Keratinocyte (primary cell): ENCODE measurements at regions not wholly inside any gene's neighbourhood (a gene's known extent, or its start where the extent isn't known, plus 50 kb on each side); places are given as distances from the start of the nearest gene placed in this dataset.

ENCODE experiments used
- DNase-seq: peaks from one replicate; pipeline ENCODE4 v3.0.0-alpha.2; 2011; ENCODE audit warnings: low read depth, missing footprints, low spot score
- FAIRE-seq: peaks from 2 replicates; lab custom pipeline; 2011; peaks lifted over from hg19 to GRCh38; lab: Jason Lieb, UNC
- H2AFZ ChIP-seq: 2 replicates; pipeline ENCODE4 v1.6.0; 2012; ENCODE audit warnings: low read length, control low read depth, inconsistent platforms; ENCODE audit not compliant: control insufficient read depth
- H3K27ac ChIP-seq: 2 replicates; pipeline ENCODE4 v1.5.1; 2011; ENCODE audit warnings: low read length; ENCODE audit not compliant: control insufficient read depth, insufficient read depth
- H3K27me3 ChIP-seq: 3 replicates; pipeline ENCODE4 v1.6.0; 2011; ENCODE audit warnings: low read length; ENCODE audit not compliant: control insufficient read depth, insufficient read depth; ENCODE audit errors: extremely low read depth
- H3K36me3 ChIP-seq, 2 experiments: 2 replicates in 1 of 2; 3 replicates in 1 of 2; pipeline ENCODE4 v1.5.1; 2011; ENCODE audit warnings: low read length in 2 of 2, mild to moderate bottlenecking in 1 of 2; ENCODE audit not compliant: control insufficient read depth in 2 of 2, insufficient read depth in 2 of 2; ENCODE audit errors: extremely low read depth in 1 of 2
- H3K4me1 ChIP-seq: 3 replicates; pipeline ENCODE4 v1.5.1; 2011; ENCODE audit warnings: low read length; ENCODE audit not compliant: control insufficient read depth, insufficient read depth; ENCODE audit errors: extremely low read depth
- H3K4me2 ChIP-seq: 3 replicates; pipeline ENCODE4 v1.6.0; 2011; ENCODE audit warnings: low read depth, low read length; ENCODE audit not compliant: control insufficient read depth, insufficient read depth; ENCODE audit errors: extremely low read depth
- H3K4me3 ChIP-seq, 3 experiments: fragments of 200-600 bp in 1 of 3; sonication (generic) in 1 of 3; 2 replicates in 2 of 3; 3 replicates in 1 of 3; pipeline ENCODE4 v1.5.1; 2011 to 2016; ENCODE audit warnings: low read length in 3 of 3, mild to moderate bottlenecking in 3 of 3, control low read depth in 2 of 3, inconsistent platforms in 1 of 3, low read depth in 1 of 3, mixed read lengths in 1 of 3, mixed run types in 1 of 3, moderate library complexity in 1 of 3; ENCODE audit not compliant: control insufficient read depth in 2 of 3, insufficient read depth in 2 of 3; ENCODE audit errors: extremely low read depth in 1 of 3
- H3K79me2 ChIP-seq: 2 replicates; pipeline ENCODE4 v1.6.0; 2012; ENCODE audit warnings: low read length; ENCODE audit not compliant: control insufficient read depth, insufficient read depth
- H3K9ac ChIP-seq: 3 replicates; pipeline ENCODE4 v1.6.0; 2011; ENCODE audit warnings: low read length; ENCODE audit not compliant: control insufficient read depth, insufficient read depth; ENCODE audit errors: extremely low read depth
- H3K9me1 ChIP-seq: 3 replicates; pipeline ENCODE4 v1.6.0; 2011; ENCODE audit warnings: low read length; ENCODE audit not compliant: control insufficient read depth, insufficient read depth; ENCODE audit errors: extremely low read depth
- H3K9me3 ChIP-seq: 2 replicates; pipeline ENCODE4 v1.5.1; 2012; ENCODE audit warnings: low read depth, low read length; ENCODE audit not compliant: control insufficient read depth
- H4K20me1 ChIP-seq: 3 replicates; pipeline ENCODE4 v1.6.0; 2011; ENCODE audit warnings: low read length; ENCODE audit not compliant: control insufficient read depth, insufficient read depth; ENCODE audit errors: extremely low read depth
- CTCF ChIP-seq, 3 experiments: IDR thresholded peaks in 1 of 3; conservative IDR thresholded peaks in 1 of 3; optimal IDR thresholded peaks in 1 of 3; 2 replicates in 2 of 3; 3 replicates in 1 of 3; pipeline versions ENCODE3 to v1.5.1; 2011; ENCODE audit warnings: low read length in 3 of 3, mild to moderate bottlenecking in 3 of 3, moderate library complexity in 2 of 3, control low read depth in 1 of 3, inconsistent platforms in 1 of 3; ENCODE audit not compliant: insufficient read depth in 2 of 3; ENCODE audit errors: extremely low read depth in 1 of 3
- EZH2 ChIP-seq: IDR thresholded peaks from one replicate; pipeline ENCODE4 v1.6.1; 2012; ENCODE audit warnings: inconsistent platforms, mild to moderate bottlenecking, low read length, moderate library complexity
- dilution Hi-C: fragments of 300-500 bp; cut with MboI; formaldehyde crosslinking; loops from one replicate; pipeline ENCODE4 v1.7.0; 2020; ENCODE audit warnings: low sequenced_read_pairs; ENCODE audit not compliant: extremely low pct_ligation_motif_present

DNA sequence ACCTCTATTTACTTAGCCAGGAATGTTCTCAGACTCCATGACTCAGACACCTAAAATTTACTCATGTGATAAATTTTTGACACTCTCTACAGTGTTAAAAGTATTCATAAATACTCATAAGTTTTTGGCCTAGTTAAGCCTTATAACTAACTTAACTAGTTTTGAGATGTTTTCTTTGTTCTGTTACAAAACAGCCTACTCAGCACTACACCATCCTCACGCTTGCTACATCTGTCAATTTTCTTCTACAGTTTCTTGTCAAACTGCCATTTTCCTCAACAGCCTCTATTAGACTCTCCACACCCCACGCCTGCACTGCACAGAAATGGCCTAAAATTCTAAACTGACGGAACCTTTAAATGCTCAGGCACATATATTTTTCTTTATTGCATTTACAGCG, 195.5 kb downstream of the ANXA1 start:
- H3K27me3 ChIP-seq = no peaks in the 10 kb centered on the region
- dilution Hi-C loops = no loop called here
- no peak overlapping the region for H3K4me3 ChIP-seq
- H4K20me1 ChIP-seq = no peaks in the 10 kb centered on the region
- no peak overlapping the region for H2AFZ ChIP-seq
- no peaks in the 10 kb centered on the region for H3K9me1 ChIP-seq
- no peaks in the 10 kb centered on the region for H3K79me2 ChIP-seq
- no peak for TF ChIP-seq CTCF (optimal IDR thresholded peaks at IDR 0.05 in 1 of 3, IDR thresholded peaks at IDR 0.05 in 1 of 3, conservative IDR thresholded peaks at IDR 0.05 in 1 of 3; ENCODE audit: extremely low read depth in 1 of 3, insufficient read depth in 2 of 3, low read length in 3 of 3)
- TF ChIP-seq EZH2 = no peak
- DNase-seq (no peak), FAIRE-seq (no peak)
- no peak overlapping the region for H3K9ac ChIP-seq
- no peaks in the 10 kb centered on the region for H3K4me1 ChIP-seq
- H3K36me3 ChIP-seq = no peaks in the 10 kb centered on the region
- H3K9me3 ChIP-seq = no peaks in the 10 kb centered on the region
- no peak overlapping the region for H3K4me2 ChIP-seq
- H3K27ac ChIP-seq = no peak overlapping the region

DNA sequence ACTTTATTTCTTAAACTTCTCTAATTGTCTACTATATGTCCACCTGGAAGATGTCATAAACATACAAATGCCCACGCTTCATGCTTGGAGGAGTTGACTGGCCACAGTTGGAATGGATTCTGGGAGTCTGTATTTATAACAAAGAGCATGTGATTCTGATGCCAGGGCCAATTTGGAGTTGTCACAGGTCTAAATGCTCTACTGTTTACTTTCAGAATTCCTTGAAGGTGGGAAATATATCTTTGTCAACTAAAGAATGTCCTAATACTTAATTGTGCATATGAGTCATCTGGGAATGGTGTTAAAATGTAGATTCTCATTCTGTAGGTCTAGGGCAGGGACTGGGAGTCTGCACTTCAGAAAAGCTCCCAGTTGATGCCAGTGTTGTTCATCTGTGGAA, 196.1 kb downstream of the ANXA1 start:
- no peak overlapping the region for H3K27ac ChIP-seq
- TF ChIP-seq CTCF (optimal IDR thresholded peaks at IDR 0.05 in 1 of 3, IDR thresholded peaks at IDR 0.05 in 1 of 3, conservative IDR thresholded peaks at IDR 0.05 in 1 of 3; ENCODE audit: extremely low read depth in 1 of 3, insufficient read depth in 2 of 3, low read length in 3 of 3) = no peak
- TF ChIP-seq EZH2 = no peak

More for the DNA sequence above, 196.1 kb downstream of the ANXA1 start:
- dilution Hi-C loops = no loop called here
- H3K9me3 ChIP-seq = no peaks in the 10 kb centered on the region
- no peaks in the 10 kb centered on the region for H4K20me1 ChIP-seq
- H3K4me3 ChIP-seq = no peak overlapping the region
- H3K79me2 ChIP-seq = no peaks in the 10 kb centered on the region
- FAIRE-seq (no peak), DNase-seq (no peak)
- H3K9me1 ChIP-seq = no peaks in the 10 kb centered on the region
- H3K36me3 ChIP-seq = no peaks in the 10 kb centered on the region
- no peak overlapping the region for H3K4me2 ChIP-seq
- no peaks in the 10 kb centered on the region for H3K4me1 ChIP-seq
- no peaks in the 10 kb centered on the region for H3K27me3 ChIP-seq
- no peak overlapping the region for H2AFZ ChIP-seq
- H3K9ac ChIP-seq = no peak overlapping the region
